ENCODE measurements at regions not wholly inside any gene's neighbourhood (a gene's known extent, or its start where the extent isn't known, plus 50 kb on each side); places are given as distances from the start of the nearest gene placed in this dataset.

- TF ChIP-seq CTCF (IDR thresholded peaks at IDR 0.05; ENCODE audit: low read depth, low read length, missing input control) (no peak), RXRA (IDR thresholded peaks at IDR 0.05) (no peak), GABPA (IDR thresholded peaks at IDR 0.05 in 1 of 2, conservative IDR thresholded peaks at IDR 0.05 in 1 of 2) (no peak), YY1 (IDR thresholded peaks at IDR 0.05) (no peak), TAF1 (conservative IDR thresholded peaks at IDR 0.05) (no peak), RAD21 (IDR thresholded peaks at IDR 0.05) (no peak), FOXA2 (IDR thresholded peaks at IDR 0.05) (no peak), MAX (IDR thresholded peaks at IDR 0.05) (no peak), JUND (IDR thresholded peaks at IDR 0.05) (no peak)
- TF ChIP-seq, protein P1, sequence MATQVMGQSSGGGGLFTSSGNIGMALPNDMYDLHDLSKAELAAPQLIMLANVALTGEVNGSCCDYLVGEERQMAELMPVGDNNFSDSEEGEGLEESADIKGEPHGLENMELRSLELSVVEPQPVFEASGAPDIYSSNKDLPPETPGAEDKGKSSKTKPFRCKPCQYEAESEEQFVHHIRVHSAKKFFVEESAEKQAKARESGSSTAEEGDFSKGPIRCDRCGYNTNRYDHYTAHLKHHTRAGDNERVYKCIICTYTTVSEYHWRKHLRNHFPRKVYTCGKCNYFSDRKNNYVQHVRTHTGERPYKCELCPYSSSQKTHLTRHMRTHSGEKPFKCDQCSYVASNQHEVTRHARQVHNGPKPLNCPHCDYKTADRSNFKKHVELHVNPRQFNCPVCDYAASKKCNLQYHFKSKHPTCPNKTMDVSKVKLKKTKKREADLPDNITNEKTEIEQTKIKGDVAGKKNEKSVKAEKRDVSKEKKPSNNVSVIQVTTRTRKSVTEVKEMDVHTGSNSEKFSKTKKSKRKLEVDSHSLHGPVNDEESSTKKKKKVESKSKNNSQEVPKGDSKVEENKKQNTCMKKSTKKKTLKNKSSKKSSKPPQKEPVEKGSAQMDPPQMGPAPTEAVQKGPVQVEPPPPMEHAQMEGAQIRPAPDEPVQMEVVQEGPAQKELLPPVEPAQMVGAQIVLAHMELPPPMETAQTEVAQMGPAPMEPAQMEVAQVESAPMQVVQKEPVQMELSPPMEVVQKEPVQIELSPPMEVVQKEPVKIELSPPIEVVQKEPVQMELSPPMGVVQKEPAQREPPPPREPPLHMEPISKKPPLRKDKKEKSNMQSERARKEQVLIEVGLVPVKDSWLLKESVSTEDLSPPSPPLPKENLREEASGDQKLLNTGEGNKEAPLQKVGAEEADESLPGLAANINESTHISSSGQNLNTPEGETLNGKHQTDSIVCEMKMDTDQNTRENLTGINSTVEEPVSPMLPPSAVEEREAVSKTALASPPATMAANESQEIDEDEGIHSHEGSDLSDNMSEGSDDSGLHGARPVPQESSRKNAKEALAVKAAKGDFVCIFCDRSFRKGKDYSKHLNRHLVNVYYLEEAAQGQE (IDR thresholded peaks at IDR 0.05) = no peak
Measured at GRCh38 chr21:25307489-25307888, 299.8 kb downstream of the MRPL39 start.
